ENCODE measurements at regions not wholly inside any gene's neighbourhood (a gene's known extent, or its start where the extent isn't known, plus 50 kb on each side); places are given as distances from the start of the nearest gene placed in this dataset.

DNA sequence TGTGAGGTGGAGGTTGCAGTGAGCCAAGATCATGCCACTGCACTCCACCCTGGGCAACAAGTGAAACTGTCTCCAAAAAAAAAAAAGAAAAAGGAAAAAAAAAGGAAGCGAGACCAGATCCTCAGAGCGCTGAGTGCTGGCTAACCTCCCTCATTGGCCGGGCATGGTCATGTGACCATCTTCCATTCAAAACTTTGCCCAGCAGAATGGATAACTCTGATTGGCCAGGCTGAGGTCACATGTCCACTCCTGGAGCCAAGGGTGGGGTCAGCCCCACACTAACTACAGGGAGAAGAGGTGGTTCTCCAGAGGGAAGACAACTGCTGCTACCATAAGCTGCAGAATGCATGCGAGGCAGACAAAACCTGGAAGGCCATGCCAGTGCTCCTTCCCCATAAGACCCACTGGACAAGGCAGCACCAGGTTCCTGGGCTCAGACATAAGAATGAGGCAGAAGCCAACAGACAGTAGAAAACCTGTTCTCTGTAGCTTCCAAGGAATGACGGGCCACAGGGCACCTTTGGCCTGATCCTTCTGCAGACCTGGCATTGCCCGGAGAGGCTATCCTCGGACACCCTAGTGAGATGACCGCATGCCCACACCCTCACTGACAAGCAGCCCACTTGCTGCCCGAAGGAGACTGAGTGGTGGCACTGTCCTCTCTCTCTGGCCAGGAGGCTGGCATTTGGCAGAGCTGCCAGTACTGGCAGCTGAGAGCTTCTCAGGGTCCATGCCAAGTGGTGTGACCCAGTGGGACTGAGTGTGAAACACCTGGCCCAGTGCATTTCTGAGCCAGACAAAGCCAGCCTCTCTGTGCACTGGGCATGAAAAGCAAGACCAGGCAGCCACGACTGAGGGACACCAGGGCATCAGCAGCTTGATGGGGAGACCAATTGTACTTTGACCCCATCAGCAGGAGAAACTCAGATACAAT, 311.9 kb upstream of the SULF2 start:
- TF ChIP-seq CREB1 (IDR thresholded peaks at IDR 0.05; ENCODE audit: low read depth) (no peak), TEAD4 (IDR thresholded peaks at IDR 0.05) (no peak), EP300 (IDR thresholded peaks at IDR 0.05; ENCODE audit: borderline replicate concordance) (no peak), EGR1 (IDR thresholded peaks at IDR 0.05) (no peak)
- TF ChIP-seq, protein P1, sequence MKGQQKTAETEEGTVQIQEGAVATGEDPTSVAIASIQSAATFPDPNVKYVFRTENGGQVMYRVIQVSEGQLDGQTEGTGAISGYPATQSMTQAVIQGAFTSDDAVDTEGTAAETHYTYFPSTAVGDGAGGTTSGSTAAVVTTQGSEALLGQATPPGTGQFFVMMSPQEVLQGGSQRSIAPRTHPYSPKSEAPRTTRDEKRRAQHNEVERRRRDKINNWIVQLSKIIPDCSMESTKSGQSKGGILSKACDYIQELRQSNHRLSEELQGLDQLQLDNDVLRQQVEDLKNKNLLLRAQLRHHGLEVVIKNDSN (IDR thresholded peaks at IDR 0.05), result peak; percentile 71

DNA sequence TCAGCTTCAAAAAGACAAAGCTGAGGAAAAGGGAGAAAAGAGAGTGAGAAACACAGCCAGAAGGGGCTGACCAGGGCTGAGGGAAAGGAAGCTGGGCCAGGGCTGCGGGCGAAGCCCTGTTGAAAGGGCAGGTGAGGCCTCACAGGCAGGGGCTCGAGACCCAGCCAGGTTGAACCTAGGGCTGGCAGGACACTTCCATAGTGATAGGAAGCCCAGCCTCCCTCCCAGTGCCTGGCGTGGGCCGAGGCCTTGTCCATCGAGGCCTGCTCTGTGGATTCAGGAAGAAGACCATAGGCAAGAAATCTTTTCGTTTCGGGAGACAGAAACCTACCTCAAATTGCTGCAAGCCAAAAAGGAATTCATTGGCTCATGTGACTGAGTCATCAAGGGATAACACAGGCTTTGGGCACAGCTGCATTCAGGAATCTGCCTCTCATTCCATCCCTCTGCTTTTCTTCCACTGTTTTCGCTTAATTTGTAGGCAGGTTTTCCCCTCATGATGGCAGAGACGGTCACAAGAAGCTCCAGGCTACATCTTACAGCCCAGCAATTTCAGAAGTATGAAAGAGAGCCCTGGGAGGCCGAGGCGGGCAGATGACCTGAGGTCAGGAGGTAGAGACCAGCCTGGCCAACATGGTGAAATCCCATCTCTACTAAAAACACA, 311.1 kb upstream of the SULF2 start:
- no peak for TF ChIP-seq FOXM1 (IDR thresholded peaks at IDR 0.05; ENCODE audit: borderline replicate concordance, low read depth)
- no peak for TF ChIP-seq EP300 (IDR thresholded peaks at IDR 0.05; ENCODE audit: borderline replicate concordance)
- TF ChIP-seq RAD21 (IDR thresholded peaks at IDR 0.05; ENCODE audit: low read depth), result no peak
- TF ChIP-seq EGR1 (IDR thresholded peaks at IDR 0.05), result no peak
- no peak for TF ChIP-seq YY1 (IDR thresholded peaks at IDR 0.05; ENCODE audit: low read depth)
- TF ChIP-seq TCF12 (IDR thresholded peaks at IDR 0.05; ENCODE audit: low read depth), result no peak
- no peak for TF ChIP-seq ZBTB7A (IDR thresholded peaks at IDR 0.05; ENCODE audit: low read depth)
- TF ChIP-seq, protein P2, sequence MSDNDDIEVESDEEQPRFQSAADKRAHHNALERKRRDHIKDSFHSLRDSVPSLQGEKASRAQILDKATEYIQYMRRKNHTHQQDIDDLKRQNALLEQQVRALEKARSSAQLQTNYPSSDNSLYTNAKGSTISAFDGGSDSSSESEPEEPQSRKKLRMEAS (IDR thresholded peaks at IDR 0.05), result no peak

- no peak for TF ChIP-seq FOXM1 (IDR thresholded peaks at IDR 0.05; ENCODE audit: borderline replicate concordance, low read depth)
- TF ChIP-seq TCF12 (IDR thresholded peaks at IDR 0.05; ENCODE audit: low read depth), result no peak
- no peak for TF ChIP-seq ZBTB7A (IDR thresholded peaks at IDR 0.05; ENCODE audit: low read depth)
- TF ChIP-seq, protein P2 (IDR thresholded peaks at IDR 0.05), result no peak
- no peak for TF ChIP-seq NFIC (IDR thresholded peaks at IDR 0.05)
- no peak for TF ChIP-seq CEBPB (IDR thresholded peaks at IDR 0.05)
- no peak for TF ChIP-seq TAF1 (IDR thresholded peaks at IDR 0.05; ENCODE audit: low read depth)
- TF ChIP-seq, protein P1 (IDR thresholded peaks at IDR 0.05), result no peak
- no peak for TF ChIP-seq CREB1 (IDR thresholded peaks at IDR 0.05; ENCODE audit: low read depth)
- TF ChIP-seq YY1 (IDR thresholded peaks at IDR 0.05; ENCODE audit: low read depth), result no peak
- TF ChIP-seq TEAD4 (IDR thresholded peaks at IDR 0.05), result no peak
- TF ChIP-seq, protein P3, sequence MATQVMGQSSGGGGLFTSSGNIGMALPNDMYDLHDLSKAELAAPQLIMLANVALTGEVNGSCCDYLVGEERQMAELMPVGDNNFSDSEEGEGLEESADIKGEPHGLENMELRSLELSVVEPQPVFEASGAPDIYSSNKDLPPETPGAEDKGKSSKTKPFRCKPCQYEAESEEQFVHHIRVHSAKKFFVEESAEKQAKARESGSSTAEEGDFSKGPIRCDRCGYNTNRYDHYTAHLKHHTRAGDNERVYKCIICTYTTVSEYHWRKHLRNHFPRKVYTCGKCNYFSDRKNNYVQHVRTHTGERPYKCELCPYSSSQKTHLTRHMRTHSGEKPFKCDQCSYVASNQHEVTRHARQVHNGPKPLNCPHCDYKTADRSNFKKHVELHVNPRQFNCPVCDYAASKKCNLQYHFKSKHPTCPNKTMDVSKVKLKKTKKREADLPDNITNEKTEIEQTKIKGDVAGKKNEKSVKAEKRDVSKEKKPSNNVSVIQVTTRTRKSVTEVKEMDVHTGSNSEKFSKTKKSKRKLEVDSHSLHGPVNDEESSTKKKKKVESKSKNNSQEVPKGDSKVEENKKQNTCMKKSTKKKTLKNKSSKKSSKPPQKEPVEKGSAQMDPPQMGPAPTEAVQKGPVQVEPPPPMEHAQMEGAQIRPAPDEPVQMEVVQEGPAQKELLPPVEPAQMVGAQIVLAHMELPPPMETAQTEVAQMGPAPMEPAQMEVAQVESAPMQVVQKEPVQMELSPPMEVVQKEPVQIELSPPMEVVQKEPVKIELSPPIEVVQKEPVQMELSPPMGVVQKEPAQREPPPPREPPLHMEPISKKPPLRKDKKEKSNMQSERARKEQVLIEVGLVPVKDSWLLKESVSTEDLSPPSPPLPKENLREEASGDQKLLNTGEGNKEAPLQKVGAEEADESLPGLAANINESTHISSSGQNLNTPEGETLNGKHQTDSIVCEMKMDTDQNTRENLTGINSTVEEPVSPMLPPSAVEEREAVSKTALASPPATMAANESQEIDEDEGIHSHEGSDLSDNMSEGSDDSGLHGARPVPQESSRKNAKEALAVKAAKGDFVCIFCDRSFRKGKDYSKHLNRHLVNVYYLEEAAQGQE (IDR thresholded peaks at IDR 0.05; ENCODE audit: low read depth), result no peak
- TF ChIP-seq EP300 (IDR thresholded peaks at IDR 0.05; ENCODE audit: borderline replicate concordance), result no peak
- no peak for TF ChIP-seq EGR1 (IDR thresholded peaks at IDR 0.05)
Measured at GRCh38 chr20:48094944-48095343, 309.7 kb upstream of the SULF2 start.

GRCh38 chr20:48094196-48094749, 309.0 kb upstream of the SULF2 start:
- TF ChIP-seq YY1 (IDR thresholded peaks at IDR 0.05; ENCODE audit: low read depth) (no peak), TCF12 (IDR thresholded peaks at IDR 0.05; ENCODE audit: low read depth) (no peak), TEAD4 (IDR thresholded peaks at IDR 0.05) (no peak), TAF1 (IDR thresholded peaks at IDR 0.05; ENCODE audit: low read depth) (no peak)

DNA sequence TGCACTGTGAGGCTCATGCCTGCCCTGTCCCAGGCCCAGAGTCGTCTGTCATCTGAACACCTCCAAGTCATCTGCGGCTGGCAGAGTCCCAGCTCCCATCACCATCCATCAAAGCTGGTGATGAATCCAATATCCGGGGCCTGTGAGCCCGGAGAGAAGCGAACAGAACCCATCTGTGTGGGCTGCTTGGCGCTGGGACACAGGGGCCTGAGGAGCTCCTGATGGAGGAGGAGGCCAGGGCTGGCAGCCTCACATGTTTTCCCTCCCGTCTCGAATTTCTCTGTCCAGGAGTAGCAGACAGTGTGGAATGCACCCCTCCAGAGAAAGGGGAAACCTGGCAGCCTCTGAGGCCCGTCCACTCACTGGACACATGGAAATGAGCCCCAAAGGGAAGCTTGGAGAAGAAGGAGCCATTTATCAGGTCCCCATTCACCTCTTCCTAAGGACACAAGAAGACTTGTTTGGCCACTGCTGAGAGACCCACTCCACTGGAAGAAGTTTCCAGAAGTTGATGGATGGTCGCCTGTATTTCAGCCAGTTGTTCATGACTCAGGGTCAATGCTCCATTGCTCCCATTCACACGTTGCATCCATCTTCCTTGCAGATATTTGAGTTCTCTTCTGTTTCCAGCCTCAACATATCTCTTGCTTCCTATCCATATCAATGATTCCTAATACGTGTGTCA, 307.5 kb upstream of the SULF2 start:
- TF ChIP-seq, protein P1 (IDR thresholded peaks at IDR 0.05), result no peak
- no peak for TF ChIP-seq ZBTB7A (IDR thresholded peaks at IDR 0.05; ENCODE audit: low read depth)
- TF ChIP-seq, protein P2 (IDR thresholded peaks at IDR 0.05), result no peak
- no peak for TF ChIP-seq NFIC (IDR thresholded peaks at IDR 0.05)
- no peak for TF ChIP-seq CREB1 (IDR thresholded peaks at IDR 0.05; ENCODE audit: low read depth)
- TF ChIP-seq, protein P3 (IDR thresholded peaks at IDR 0.05; ENCODE audit: low read depth), result no peak
- TF ChIP-seq YY1 (IDR thresholded peaks at IDR 0.05; ENCODE audit: low read depth), result no peak
- no peak for TF ChIP-seq RAD21 (IDR thresholded peaks at IDR 0.05; ENCODE audit: low read depth)
- TF ChIP-seq TCF12 (IDR thresholded peaks at IDR 0.05; ENCODE audit: low read depth), result no peak
- TF ChIP-seq EGR1 (IDR thresholded peaks at IDR 0.05), result no peak
- no peak for TF ChIP-seq FOXM1 (IDR thresholded peaks at IDR 0.05; ENCODE audit: borderline replicate concordance, low read depth)
- TF ChIP-seq TEAD4 (IDR thresholded peaks at IDR 0.05), result no peak
- TF ChIP-seq EP300 (IDR thresholded peaks at IDR 0.05; ENCODE audit: borderline replicate concordance), result no peak
- no peak for TF ChIP-seq CEBPB (IDR thresholded peaks at IDR 0.05)
- no peak for TF ChIP-seq TAF1 (IDR thresholded peaks at IDR 0.05; ENCODE audit: low read depth)

All from Ishikawa (cell line).